SK-N-SH (cell line): ENCODE measurements at regions not wholly inside any gene's neighbourhood (a gene's known extent, or its start where the extent isn't known, plus 50 kb on each side); places are given as distances from the start of the nearest gene placed in this dataset.

Experiments used
- CTCF ChIP-seq: fragments of 200-600 bp; sonication (generic); IDR thresholded peaks from 2 replicates; pipeline ENCODE4 v1.6.1; 2017; ENCODE audit warnings: antibody characterized with exemption, mild to moderate bottlenecking, moderate library complexity
- FOXJ3 ChIP-seq: sonication (generic); formaldehyde crosslinking; IDR thresholded peaks from 2 replicates; pipeline ENCODE4 v1.5.1; 2020; ENCODE audit warnings: mild to moderate bottlenecking, missing genetic modification reagents
- JUND ChIP-seq: IDR thresholded peaks from 2 replicates; pipeline ENCODE4 v1.4.0; 2012
- NFIC ChIP-seq: IDR thresholded peaks from 2 replicates; pipeline ENCODE4 v1.4.0; 2012; ENCODE audit warnings: borderline replicate concordance
- PBX3 ChIP-seq: IDR thresholded peaks from 2 replicates; pipeline ENCODE4; 2012
- POLR2AphosphoS5 ChIP-seq: IDR thresholded peaks from 2 replicates; pipeline ENCODE4 v1.6.1; 2012; ENCODE audit warnings: low read depth, low read length
- RCOR1 ChIP-seq: fragments of 150-350 bp; IDR thresholded peaks from 2 replicates; pipeline ENCODE4 v1.6.1; 2017; ENCODE audit warnings: antibody characterized with exemption, low read length
- RFX5 ChIP-seq: IDR thresholded peaks from 2 replicates; pipeline ENCODE4 v1.6.1; 2012; ENCODE audit warnings: mild to moderate bottlenecking, improper control_type of control experiment, low read length
- TEAD4 ChIP-seq: IDR thresholded peaks from 2 replicates; pipeline ENCODE4 v1.4.0; 2012; ENCODE audit warnings: mild to moderate bottlenecking, borderline replicate concordance; ENCODE audit not compliant: insufficient read depth
- TF ChIP-seq, protein P1 (sequence below): IDR thresholded peaks from 2 replicates; pipeline ENCODE4 v1.6.1; 2012; ENCODE audit warnings: mild to moderate bottlenecking, low read depth, low read length, moderate library complexity
- TF ChIP-seq, protein P2 (sequence below): fragments of 150-350 bp; IDR thresholded peaks from 2 replicates; pipeline ENCODE4 v1.6.1; 2017; ENCODE audit warnings: antibody characterized with exemption, low read length, low read depth, borderline replicate concordance

- no peak for TF ChIP-seq POLR2AphosphoS5
- no peak for TF ChIP-seq TEAD4
- no peak for TF ChIP-seq CTCF
- TF ChIP-seq FOXJ3 (CRISPR knock-in tag), result no peak
- TF ChIP-seq RFX5, result no peak
- TF ChIP-seq RCOR1, result no peak
- TF ChIP-seq PBX3, result no peak
- TF ChIP-seq, protein P1, sequence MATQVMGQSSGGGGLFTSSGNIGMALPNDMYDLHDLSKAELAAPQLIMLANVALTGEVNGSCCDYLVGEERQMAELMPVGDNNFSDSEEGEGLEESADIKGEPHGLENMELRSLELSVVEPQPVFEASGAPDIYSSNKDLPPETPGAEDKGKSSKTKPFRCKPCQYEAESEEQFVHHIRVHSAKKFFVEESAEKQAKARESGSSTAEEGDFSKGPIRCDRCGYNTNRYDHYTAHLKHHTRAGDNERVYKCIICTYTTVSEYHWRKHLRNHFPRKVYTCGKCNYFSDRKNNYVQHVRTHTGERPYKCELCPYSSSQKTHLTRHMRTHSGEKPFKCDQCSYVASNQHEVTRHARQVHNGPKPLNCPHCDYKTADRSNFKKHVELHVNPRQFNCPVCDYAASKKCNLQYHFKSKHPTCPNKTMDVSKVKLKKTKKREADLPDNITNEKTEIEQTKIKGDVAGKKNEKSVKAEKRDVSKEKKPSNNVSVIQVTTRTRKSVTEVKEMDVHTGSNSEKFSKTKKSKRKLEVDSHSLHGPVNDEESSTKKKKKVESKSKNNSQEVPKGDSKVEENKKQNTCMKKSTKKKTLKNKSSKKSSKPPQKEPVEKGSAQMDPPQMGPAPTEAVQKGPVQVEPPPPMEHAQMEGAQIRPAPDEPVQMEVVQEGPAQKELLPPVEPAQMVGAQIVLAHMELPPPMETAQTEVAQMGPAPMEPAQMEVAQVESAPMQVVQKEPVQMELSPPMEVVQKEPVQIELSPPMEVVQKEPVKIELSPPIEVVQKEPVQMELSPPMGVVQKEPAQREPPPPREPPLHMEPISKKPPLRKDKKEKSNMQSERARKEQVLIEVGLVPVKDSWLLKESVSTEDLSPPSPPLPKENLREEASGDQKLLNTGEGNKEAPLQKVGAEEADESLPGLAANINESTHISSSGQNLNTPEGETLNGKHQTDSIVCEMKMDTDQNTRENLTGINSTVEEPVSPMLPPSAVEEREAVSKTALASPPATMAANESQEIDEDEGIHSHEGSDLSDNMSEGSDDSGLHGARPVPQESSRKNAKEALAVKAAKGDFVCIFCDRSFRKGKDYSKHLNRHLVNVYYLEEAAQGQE, result no peak
- no peak for TF ChIP-seq JUND
- TF ChIP-seq, protein P2, sequence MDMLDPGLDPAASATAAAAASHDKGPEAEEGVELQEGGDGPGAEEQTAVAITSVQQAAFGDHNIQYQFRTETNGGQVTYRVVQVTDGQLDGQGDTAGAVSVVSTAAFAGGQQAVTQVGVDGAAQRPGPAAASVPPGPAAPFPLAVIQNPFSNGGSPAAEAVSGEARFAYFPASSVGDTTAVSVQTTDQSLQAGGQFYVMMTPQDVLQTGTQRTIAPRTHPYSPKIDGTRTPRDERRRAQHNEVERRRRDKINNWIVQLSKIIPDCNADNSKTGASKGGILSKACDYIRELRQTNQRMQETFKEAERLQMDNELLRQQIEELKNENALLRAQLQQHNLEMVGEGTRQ, result no peak
- TF ChIP-seq NFIC, result no peak
These were observed 54.0 kb upstream of the ATP2B1 start for GRCh38 chr12:89762498-89763170.
